H9 (cell line): ENCODE measurements at regions not wholly inside any gene's neighbourhood (a gene's known extent, or its start where the extent isn't known, plus 50 kb on each side); places are given as distances from the start of the nearest gene placed in this dataset.

Source experiments
- DNase-seq: peaks from one replicate; pipeline ENCODE4 v3.0.0-alpha.2; 2017
- H2AFZ ChIP-seq: one replicate; pipeline ENCODE4 v1.6.1; 2013; ENCODE audit warnings: mild to moderate bottlenecking, low read length, control low read depth, moderate library complexity
- H2AK5ac ChIP-seq: 2 replicates; pipeline ENCODE4 v1.6.1; 2013; ENCODE audit warnings: low read length, control low read depth, mixed read lengths; ENCODE audit not compliant: insufficient read length
- H2BK120ac ChIP-seq: one replicate; pipeline ENCODE4 v1.6.1; 2013; ENCODE audit warnings: low read depth, mild to moderate bottlenecking, low read length, control low read depth, inconsistent platforms; ENCODE audit not compliant: poor library complexity, severe bottlenecking
- H2BK12ac ChIP-seq: 2 replicates; pipeline ENCODE4 v1.6.1; 2013; ENCODE audit warnings: low read length, control low read depth, mixed read lengths, low read depth; ENCODE audit not compliant: insufficient read length
- H2BK15ac ChIP-seq: 2 replicates; pipeline ENCODE4 v1.6.1; 2013; ENCODE audit warnings: low read depth, low read length, control low read depth
- H2BK20ac ChIP-seq: one replicate; pipeline ENCODE4 v1.6.1; 2013; ENCODE audit warnings: low read depth, mild to moderate bottlenecking, low read length, control low read depth, inconsistent platforms; ENCODE audit not compliant: poor library complexity, severe bottlenecking
- H2BK5ac ChIP-seq: 2 replicates; pipeline ENCODE4 v1.6.1; 2013; ENCODE audit warnings: low read length, control low read depth, mixed read lengths; ENCODE audit not compliant: insufficient read length
- H3K14ac ChIP-seq: 2 replicates; pipeline ENCODE4 v1.6.1; 2013; ENCODE audit warnings: low read length, control low read depth; ENCODE audit not compliant: insufficient read depth
- H3K18ac ChIP-seq: 2 replicates; pipeline ENCODE4 v1.6.1; 2013; ENCODE audit warnings: low read depth, mild to moderate bottlenecking, mixed read lengths, low read length, control low read depth; ENCODE audit not compliant: insufficient read length
- H3K23ac ChIP-seq: 2 replicates; pipeline ENCODE4 v1.6.1; 2013; ENCODE audit warnings: low read length, control low read depth, mixed read lengths, low read depth; ENCODE audit not compliant: insufficient read length
- H3K23me2 ChIP-seq: 2 replicates; pipeline ENCODE4 v1.6.1; 2013; ENCODE audit warnings: low read depth, mild to moderate bottlenecking, mixed read lengths, low read length, control low read depth; ENCODE audit not compliant: insufficient read length, poor library complexity, severe bottlenecking
- H3K27ac ChIP-seq: 2 replicates; pipeline ENCODE4 v1.5.1; 2013; ENCODE audit warnings: low read length, control low read depth, mixed read lengths, low read depth; ENCODE audit not compliant: insufficient read length
- H3K27me3 ChIP-seq: 2 replicates; pipeline ENCODE4 v1.6.1; 2013; ENCODE audit warnings: low read length, control low read depth, inconsistent platforms; ENCODE audit not compliant: insufficient read depth
- H3K4ac ChIP-seq: 2 replicates; pipeline ENCODE4 v1.6.1; 2013; ENCODE audit warnings: low read depth, mild to moderate bottlenecking, control low read depth, inconsistent platforms, low read length, moderate library complexity
- H3K4me1 ChIP-seq: 2 replicates; pipeline ENCODE4 v1.6.1; 2013; ENCODE audit warnings: low read length, control low read depth, inconsistent platforms; ENCODE audit not compliant: insufficient read depth
- H3K4me2 ChIP-seq: 2 replicates; pipeline ENCODE4 v1.6.1; 2013; ENCODE audit warnings: low read length, control low read depth, mixed read lengths; ENCODE audit not compliant: insufficient read length, insufficient read depth
- H3K56ac ChIP-seq: 2 replicates; pipeline ENCODE4 v1.6.1; 2013; ENCODE audit warnings: low read depth, mild to moderate bottlenecking, mixed read lengths, low read length, control low read depth; ENCODE audit not compliant: insufficient read length
- H3K79me1 ChIP-seq: 2 replicates; pipeline ENCODE4 v1.6.1; 2013; ENCODE audit warnings: low read depth, mild to moderate bottlenecking, moderate library complexity, low read length, control low read depth, inconsistent platforms; ENCODE audit not compliant: insufficient read depth, poor library complexity, severe bottlenecking
- H3K79me2 ChIP-seq: 2 replicates; pipeline ENCODE4 v1.6.1; 2013; ENCODE audit warnings: low read length, control low read depth, inconsistent platforms; ENCODE audit not compliant: insufficient read depth
- H3K9ac ChIP-seq: 2 replicates; pipeline ENCODE4 v1.6.1; 2013; ENCODE audit warnings: low read length, control low read depth, mixed read lengths; ENCODE audit not compliant: insufficient read length; ENCODE audit errors: extremely low read depth
- H3K9me3 ChIP-seq: one replicate; pipeline ENCODE4 v1.6.1; 2013; ENCODE audit warnings: low read depth, low read length, inconsistent platforms; ENCODE audit not compliant: control insufficient read depth
- H3T11ph ChIP-seq: one replicate; pipeline ENCODE4 v1.6.1; 2013; ENCODE audit warnings: mild to moderate bottlenecking, low read length, control low read depth, inconsistent platforms
- H4K20me1 ChIP-seq: one replicate; pipeline ENCODE4 v1.6.1; 2013; ENCODE audit not compliant: control insufficient read depth, insufficient read length, insufficient read depth
- H4K5ac ChIP-seq: 2 replicates; pipeline ENCODE4 v1.6.1; 2013; ENCODE audit warnings: low read depth, mild to moderate bottlenecking, mixed read lengths, low read length, control low read depth; ENCODE audit not compliant: insufficient read length
- H4K8ac ChIP-seq: replicated peaks from 2 replicates; pipeline ENCODE4 v1.6.1; 2013; ENCODE audit warnings: low read length, control low read depth, mixed read lengths, low read depth; ENCODE audit not compliant: insufficient read length
- H4K91ac ChIP-seq: 2 replicates; pipeline ENCODE4 v1.6.1; 2013; ENCODE audit warnings: low read depth, mild to moderate bottlenecking, moderate library complexity, mixed read lengths, low read length, control low read depth; ENCODE audit not compliant: insufficient read length
- H3K27ac Mint-ChIP-seq, 3 experiments: 2 replicates in 2 of 3; 3 replicates in 1 of 3; pipeline ENCODE4 v1.8.0; 2020 to 2021; ENCODE audit warnings: mixed read lengths in 3 of 3, mild to moderate bottlenecking in 1 of 3, moderate library complexity in 1 of 3
- H3K27me3 Mint-ChIP-seq: 2 replicates; pipeline ENCODE4 v1.8.0; 2021; ENCODE audit warnings: low read depth, mild to moderate bottlenecking, moderate library complexity, mixed read lengths
- H3K36me3 Mint-ChIP-seq, 3 experiments: 2 replicates in 2 of 3; 3 replicates in 1 of 3; pipeline ENCODE4 v1.8.0; 2020 to 2021; ENCODE audit warnings: low read depth in 3 of 3, mixed read lengths in 3 of 3; ENCODE audit not compliant: insufficient read depth in 1 of 3
- H3K4me1 Mint-ChIP-seq, 2 experiments: 2 replicates each; pipeline ENCODE4 v1.8.0; 2020; ENCODE audit warnings: mixed read lengths in 2 of 2
- H3K4me3 Mint-ChIP-seq, 2 experiments: 2 replicates in 1 of 2; 3 replicates in 1 of 2; pipeline ENCODE4 v1.8.0; 2020 to 2021; ENCODE audit warnings: mild to moderate bottlenecking in 2 of 2, mixed read lengths in 2 of 2, moderate library complexity in 1 of 2
- H3K9me3 Mint-ChIP-seq, 2 experiments: 2 replicates in 1 of 2; 3 replicates in 1 of 2; pipeline ENCODE4 v1.8.0; 2020; ENCODE audit warnings: mild to moderate bottlenecking in 2 of 2, mixed read lengths in 2 of 2, moderate library complexity in 1 of 2
- CTCF ChIP-seq: fragments of 200-600 bp; sonication (generic); conservative IDR thresholded peaks from 3 replicates; pipeline ENCODE4 v1.8.0; 2021; ENCODE audit warnings: antibody characterized with exemption, mild to moderate bottlenecking
- WGBS: extraction: QIAGEN DNeasy Blood & Tissue Kit; methylation state at CpG from one replicate; pipeline ENCODE4 v1.1.7; 2013; ENCODE audit warnings: missing lambda C conversion rate, low lambda C conversion rate, mixed read lengths; ENCODE audit not compliant: insufficient read length; ENCODE audit errors: extremely low coverage; 5-methylcytosine and 5-hydroxymethylcytosine counted together

- no peak overlapping the region for H4K91ac ChIP-seq
- no peak overlapping the region for H2AFZ ChIP-seq
- H3K18ac ChIP-seq, result no peak overlapping the region
- TF ChIP-seq CTCF, result no peak
- no peaks in the 10 kb centered on the region for H3K79me2 ChIP-seq
- H2BK20ac ChIP-seq, result no peak overlapping the region
- no peaks in the 10 kb centered on the region for H3K79me1 ChIP-seq
- no peak overlapping the region for H4K8ac ChIP-seq
- no peak overlapping the region for H2BK120ac ChIP-seq
- Mint-ChIP-seq H3K4me3 (no peak overlapping the region), H3K27me3 (no peaks in the 10 kb centered on the region), H3K4me1 (peaks cover 0 to 4% of the 10 kb centered on the region in 2 experiments; a peak in 2 of 4 replicates), H3K27ac (no peak overlapping the region), H3K9me3 (peaks cover 9 to 11% of the 10 kb centered on the region in 2 experiments; a peak in 4 of 5 replicates), H3K36me3 (peaks cover 0 to 6% (median 0%) of the 10 kb centered on the region in 3 experiments; a peak in 3 of 7 replicates)
- no peak for DNase-seq
- no peak overlapping the region for H3K4ac ChIP-seq
- H3K56ac ChIP-seq, result no peak overlapping the region
- no peak overlapping the region for H2BK15ac ChIP-seq
- H3K23me2 ChIP-seq, result no peaks in the 10 kb centered on the region
- no peak overlapping the region for H3K23ac ChIP-seq
- H2AK5ac ChIP-seq, result no peak overlapping the region
- no peak overlapping the region for H3K4me2 ChIP-seq
- H3T11ph ChIP-seq, result no peak overlapping the region
- no peaks in the 10 kb centered on the region for H3K9me3 ChIP-seq
- no peaks in the 10 kb centered on the region for H4K20me1 ChIP-seq
- H3K27me3 ChIP-seq, result no peaks in the 10 kb centered on the region
- no peak overlapping the region for H3K27ac ChIP-seq
- H4K5ac ChIP-seq, result no peak overlapping the region
- H3K9ac ChIP-seq, result no peak overlapping the region
- H2BK5ac ChIP-seq, result no peak overlapping the region
- no peaks in the 10 kb centered on the region for H3K4me1 ChIP-seq
- no peak overlapping the region for H3K14ac ChIP-seq
- no CpG with 5 or more reads among the region's 3 CpGs for WGBS
- H2BK12ac ChIP-seq, result no peak overlapping the region
Measured at GRCh38 chr4:11497972-11498371, 69.3 kb upstream of the HS3ST1 start.
